HG03139 (cell line): ENCODE measurements at regions not wholly inside any gene's neighbourhood (a gene's known extent, or its start where the extent isn't known, plus 50 kb on each side); places are given as distances from the start of the nearest gene placed in this dataset.

ENCODE experiments used
- ATAC-seq: cut with Tn5 transposase; IDR thresholded peaks from one replicate; pipeline ENCODE4 v1.9.1; 2021; ENCODE audit not compliant: unreplicated experiment

DNA sequence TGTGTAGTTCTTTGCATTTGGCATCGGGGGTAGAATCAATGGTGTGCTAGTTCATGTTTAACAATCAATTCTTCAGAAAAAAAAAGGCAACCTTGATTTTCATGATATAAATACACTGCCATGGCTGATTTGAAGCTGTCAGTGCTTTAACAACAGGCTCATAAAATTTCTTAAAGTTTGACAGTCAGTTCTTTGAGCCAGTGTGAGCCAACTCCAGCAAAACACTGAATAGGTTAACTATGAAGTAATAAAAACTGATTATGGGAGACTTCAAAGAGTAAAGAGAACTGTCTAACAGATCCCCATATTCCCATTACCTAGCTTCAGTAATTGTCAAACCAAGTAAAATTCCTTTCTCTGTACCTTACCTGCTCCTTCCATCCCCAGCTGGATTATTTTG, 241.7 kb upstream of the SUCLG2 start:
- ATAC-seq, result no peak

DNA sequence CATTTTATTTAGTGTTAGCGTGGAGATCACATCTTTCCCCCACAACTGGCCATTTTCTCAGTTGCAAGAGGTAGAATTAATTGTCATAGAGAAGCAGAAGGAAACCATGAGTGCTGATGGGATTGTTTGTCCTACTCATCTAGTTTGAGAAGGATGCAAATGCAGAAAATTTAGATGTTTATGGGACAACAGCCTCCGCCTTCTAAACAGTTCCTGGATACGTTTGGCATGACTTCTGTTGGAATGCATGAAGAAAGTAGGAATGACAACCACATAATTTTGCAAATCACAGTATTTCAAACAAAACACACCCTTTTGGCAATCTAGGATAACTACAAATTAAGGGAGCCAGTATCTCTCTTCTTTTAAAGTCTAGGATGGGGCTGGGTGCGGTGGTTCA, 240.1 kb upstream of the SUCLG2 start:
- ATAC-seq, result no peak

DNA sequence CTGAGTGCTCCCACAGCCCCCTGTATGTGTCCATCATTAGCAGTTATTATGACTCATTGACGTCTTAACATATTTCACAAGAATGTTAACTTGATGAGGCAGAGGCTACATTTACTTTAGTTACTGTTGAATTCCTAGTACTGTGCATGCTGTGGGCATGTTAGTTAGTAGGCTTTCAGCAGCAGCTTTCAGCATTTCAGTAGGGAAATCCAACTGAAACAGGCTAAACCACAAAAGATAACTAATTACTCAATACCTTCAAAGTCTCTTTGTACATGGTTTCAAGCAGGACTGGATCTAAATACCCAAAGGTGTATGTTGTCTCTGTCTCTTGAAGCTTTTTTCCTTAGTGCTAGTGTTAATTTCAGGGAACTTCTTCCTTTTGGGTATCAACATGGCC, 229.9 kb upstream of the SUCLG2 start:
- no peak for ATAC-seq

DNA sequence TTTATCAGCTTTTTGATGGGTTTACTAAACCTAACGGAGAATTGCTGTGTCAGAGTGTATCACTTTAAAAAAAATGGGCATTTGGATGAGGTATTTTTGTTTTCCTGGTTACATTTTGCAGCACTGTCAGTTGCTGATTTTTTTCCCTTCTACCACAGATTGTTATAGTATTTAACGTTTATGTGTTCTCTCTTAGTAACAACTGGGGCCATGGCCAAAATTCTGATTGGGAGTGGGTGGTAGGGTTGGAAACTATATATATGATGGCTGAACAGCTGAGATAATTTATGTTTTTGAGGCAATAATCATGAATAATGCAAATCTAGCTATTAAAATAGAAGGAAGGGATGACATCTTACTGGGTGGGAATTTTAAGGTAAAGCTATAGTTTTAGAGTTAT, 229.4 kb upstream of the SUCLG2 start:
- ATAC-seq, result no peak

DNA sequence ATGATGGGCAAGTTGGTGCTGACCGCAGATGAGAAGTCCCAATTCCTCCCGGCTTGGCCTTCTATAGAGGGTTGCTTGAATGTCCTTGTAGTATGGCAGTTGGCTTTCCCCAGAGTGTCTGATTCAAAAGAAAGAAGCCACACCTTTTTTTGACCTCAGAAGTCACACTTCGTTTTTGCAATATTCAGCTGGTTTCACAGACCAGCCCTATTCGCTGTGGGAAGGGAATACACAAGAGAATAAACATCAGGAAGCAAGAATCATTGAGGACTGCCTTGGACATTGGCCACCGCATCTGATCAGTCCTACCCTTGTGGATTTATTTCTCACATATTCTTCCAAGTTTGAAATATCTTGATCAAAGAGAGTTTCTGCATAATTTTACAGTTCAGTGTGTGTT, 228.6 kb upstream of the SUCLG2 start:
- ATAC-seq, result no peak

DNA sequence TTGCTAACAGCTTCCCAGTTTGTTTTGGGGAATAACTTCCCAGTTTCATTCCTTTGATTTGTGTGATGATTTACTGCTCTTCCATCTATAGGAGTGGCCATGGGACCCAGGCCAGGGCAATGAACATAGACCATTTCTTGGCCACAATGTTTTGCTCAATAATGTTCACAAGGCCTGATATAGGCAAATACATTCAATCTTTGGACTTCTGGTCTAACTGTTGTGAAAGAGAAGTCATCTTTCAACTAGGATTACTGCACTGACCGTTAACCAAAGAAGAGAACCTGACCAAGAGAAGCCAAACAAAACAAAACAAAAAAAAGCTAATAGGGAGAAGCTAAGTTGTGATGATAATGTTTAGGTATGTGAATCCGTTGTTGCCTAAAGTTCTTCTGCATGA, 221.8 kb upstream of the SUCLG2 start:
- ATAC-seq, result no peak

DNA sequence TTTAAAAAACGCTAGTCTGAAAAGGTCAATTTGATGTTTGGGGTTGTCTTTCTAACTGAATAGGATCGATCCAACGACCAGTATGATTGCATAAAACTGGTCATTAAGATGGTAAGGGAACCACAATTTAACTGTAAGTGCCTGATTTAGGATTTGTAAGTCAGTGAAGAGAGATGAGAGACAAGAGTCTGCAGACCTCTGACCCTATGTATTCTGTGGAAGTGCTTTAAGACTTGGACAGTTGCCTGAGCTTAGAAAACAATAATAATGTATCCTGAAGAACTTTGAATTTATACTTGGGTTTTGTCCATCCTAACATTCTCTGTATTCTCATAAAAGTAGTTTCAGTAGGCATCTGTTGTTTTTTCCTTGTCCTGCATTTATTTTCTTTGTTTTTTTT, 221.4 kb upstream of the SUCLG2 start:
- no peak for ATAC-seq

- no peak for ATAC-seq
Observed at GRCh38 chr3:67875338-67875737, 220.9 kb upstream of the SUCLG2 start.

- no peak for ATAC-seq
Observed at GRCh38 chr3:67870477-67870876, 216.1 kb upstream of the SUCLG2 start.

GRCh38 chr3:67866571-67866970, 212.2 kb upstream of the SUCLG2 start:
- ATAC-seq, result no peak

DNA sequence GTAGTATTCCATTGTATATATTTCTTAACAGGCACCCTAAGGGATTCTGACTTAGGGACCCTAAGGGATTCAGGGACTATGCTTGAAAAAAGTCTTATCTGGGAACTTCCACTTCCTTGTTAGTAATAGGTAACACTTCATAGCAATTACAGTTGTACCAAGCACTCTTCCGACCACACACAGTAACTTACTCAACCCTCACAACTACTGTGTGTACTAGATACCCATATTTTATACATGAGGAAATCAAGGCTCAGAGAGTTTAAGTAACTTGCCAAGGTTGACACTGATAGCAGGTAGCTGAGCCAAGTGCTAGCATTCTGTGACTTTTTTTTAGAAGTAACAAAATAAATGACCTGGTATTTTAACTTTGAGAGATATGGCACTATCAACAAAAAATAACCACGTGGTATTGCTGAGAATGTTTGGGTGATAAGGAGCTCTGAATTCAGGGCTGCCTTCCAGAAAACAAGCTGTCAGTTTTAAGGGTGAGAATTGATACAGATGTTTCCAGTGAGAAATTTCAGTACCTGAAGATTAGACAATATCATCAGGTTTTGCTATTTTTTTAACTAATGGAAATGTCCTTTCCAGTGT, 210.3 kb upstream of the SUCLG2 start:
- no peak for ATAC-seq

- no peak for ATAC-seq
Observed at GRCh38 chr3:67863869-67864268, 209.5 kb upstream of the SUCLG2 start.

DNA sequence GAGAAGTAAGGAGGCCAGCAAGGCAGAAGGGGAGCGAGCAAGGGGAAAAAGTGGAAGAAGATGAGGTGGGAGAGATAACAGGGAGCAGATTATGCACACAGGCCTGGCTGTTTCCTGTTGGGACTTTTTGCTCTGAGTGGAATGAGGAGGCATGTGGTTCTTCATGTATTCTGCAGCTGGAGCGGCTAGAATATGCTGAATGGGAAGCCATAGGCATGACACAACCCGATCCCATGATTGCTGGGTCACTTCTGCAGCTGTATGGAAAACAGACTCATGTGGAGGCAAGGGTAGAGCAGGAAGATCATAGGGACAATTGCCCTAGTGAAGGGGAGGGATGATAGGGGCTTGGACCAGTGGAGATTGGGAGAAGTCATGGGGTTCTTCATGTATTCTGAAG, 206.0 kb upstream of the SUCLG2 start:
- no peak for ATAC-seq

DNA sequence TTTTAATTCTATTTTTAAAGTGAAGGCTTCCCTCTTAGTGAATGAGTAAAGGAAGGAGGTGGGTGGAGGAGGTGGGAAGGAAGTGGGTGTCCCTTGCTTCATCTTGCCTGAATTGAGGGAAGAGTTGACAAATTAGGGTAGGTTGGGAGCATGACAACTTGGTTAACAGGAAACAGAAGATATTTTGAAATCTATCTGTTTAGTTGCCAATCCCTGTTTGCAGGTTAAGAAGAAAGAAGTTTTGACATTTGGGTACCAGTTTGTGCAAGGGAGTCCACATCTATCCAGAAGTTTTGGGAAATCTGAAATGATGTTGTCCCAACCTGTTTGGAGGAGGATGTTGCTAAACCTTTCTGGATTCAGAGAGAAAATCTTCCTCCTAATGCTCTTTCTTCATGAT, 204.1 kb upstream of the SUCLG2 start:
- ATAC-seq, result no peak

DNA sequence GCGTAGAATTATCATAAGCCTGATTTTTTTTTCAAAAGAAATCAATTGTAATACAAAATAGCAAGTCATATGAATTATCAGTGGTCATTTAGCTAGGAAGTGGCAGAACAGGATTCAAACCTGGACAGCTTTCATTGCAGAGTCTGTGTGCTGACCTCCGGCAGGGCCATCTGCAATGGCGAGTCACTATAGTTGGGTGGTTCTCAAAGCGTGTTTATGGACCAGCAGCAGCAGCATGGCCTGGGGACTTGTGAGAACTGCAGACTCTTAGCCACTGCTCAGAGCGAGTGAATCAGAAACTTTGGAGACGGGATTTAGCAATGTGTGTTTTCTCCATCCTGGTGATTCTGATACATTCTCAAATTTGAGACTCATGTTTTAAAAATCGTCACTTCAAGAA, 202.3 kb upstream of the SUCLG2 start:
- ATAC-seq, result no peak

GRCh38 chr3:67854663-67855062, 200.3 kb upstream of the SUCLG2 start:
- ATAC-seq, result no peak

DNA sequence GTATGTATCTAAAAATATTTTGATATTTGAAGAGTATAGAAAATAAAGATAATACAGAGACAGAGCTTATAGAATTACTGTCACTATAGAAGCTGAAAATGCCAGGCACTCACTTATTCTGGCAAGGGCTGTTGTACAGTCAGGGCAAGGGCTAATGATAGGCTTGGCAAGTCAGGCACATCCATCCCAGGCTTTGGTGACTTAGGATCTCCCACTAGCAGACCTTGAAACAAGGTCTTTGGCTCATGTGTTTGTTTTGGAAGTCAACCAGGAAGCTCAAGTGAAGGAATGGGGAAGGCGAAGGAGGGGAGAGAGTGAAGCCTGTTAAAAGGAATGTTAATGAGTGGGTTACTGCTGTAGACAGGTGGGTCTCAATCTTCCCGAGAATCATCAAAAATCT, 199.1 kb upstream of the SUCLG2 start:
- no peak for ATAC-seq

DNA sequence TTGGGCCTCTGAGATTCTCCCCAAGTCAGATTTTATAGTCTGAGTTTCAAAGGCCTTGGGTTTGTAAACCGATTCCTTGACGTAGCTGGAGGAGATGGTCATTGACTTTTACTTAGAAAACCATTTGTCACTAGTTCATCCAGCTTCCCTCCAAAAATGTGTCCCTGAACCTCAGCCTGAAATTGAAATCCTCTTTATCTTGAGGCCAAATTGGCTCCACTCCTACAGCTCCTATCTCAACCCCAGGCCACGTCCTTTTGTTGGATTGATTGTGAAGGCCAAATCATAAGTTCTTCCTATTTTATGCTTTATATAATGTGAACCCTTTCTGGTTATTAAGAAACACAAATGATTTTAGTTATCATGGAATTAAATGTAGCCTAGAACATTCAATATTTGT, 193.9 kb upstream of the SUCLG2 start:
- ATAC-seq, result no peak

- no peak for ATAC-seq
Observed at GRCh38 chr3:67846166-67846565, 191.8 kb upstream of the SUCLG2 start.

DNA sequence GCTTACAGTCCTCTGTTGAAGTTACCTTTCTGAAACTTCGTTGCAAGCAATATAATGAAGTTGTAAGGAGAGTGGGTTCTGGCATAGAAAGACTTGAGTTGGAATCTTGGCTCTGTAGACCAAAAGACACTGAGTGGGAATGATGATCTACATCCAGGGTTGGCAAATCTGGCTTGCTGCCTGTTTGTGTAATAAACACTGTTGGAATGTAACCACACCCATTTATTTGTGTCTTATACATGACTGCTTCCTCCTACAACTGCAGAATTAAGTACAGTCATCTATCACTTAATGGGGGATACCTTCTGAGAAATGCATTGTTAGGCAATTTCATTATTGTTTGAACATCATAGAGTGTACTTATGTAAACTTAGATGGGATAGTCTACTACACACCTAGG, 178.4 kb upstream of the SUCLG2 start:
- no peak for ATAC-seq

DNA sequence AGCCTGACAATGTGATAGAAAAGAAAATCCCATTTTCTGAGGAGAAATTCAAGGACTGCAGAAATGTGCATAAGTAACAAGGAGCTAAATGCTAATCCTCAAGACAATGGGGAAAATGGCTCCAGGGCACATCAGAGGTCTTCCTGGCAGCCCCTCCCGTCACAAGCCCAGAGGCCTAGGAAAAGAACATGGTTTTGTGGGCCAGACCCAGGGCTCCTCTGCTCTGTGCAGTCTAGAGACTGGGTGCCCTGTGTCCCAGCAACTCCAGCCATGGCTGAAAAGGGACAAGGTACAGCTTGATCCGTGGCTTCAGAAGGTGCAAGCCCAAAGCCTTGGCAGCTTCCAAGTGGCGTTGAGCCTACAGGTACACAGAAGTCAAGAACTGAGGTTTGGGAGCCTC, 176.8 kb upstream of the SUCLG2 start:
- no peak for ATAC-seq

- no peak for ATAC-seq
Observed at GRCh38 chr3:67828486-67829010, 174.1 kb upstream of the SUCLG2 start.

GRCh38 chr3:67821135-67821534, 166.7 kb upstream of the SUCLG2 start:
- no peak for ATAC-seq

GRCh38 chr3:67819447-67819846, 165.0 kb upstream of the SUCLG2 start:
- ATAC-seq, result no peak
